ENCODE measurements at regions not wholly inside any gene's neighbourhood (a gene's known extent, or its start where the extent isn't known, plus 50 kb on each side); places are given as distances from the start of the nearest gene placed in this dataset.

DNA sequence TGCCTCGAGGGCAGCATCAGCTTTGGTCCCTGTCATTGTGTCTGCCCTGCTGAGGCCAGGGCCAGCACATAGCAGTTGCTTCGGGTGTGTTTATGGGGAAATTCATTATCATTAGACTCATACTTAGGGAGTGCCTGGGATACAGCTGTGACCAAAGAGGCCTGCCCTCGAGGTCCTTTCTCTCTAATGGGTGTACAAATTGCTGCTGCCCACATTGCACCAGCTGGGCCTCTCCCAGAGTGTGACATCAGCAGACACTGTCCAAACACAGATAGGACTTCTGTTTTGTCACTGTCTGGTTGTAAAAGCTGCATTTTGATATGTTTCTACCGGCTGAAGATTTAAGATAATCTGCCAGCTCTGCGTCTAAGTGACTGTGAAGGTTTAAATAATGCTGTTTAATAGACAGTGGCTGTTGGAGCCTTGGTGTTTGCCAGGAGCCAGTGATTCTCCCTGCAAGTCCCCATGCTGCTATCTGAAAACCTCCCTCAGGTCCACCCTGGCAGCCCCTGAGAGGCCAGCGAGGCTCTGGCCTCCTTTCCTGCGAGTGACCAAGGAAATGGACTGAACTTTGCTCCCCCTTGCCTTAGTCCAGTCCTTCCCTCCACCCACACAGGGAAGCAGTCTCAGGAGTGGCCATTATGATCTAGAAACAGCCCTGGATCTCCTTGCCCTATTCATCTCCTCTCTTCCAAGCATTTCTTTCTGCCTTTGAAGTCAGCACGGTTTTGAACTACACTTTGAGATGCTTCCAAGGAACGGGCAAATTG, 505.2 kb downstream of the TBC1D22A start:
- DNase-seq, result no peak
- Histone ChIP-seq H3K4me1 (no peaks in the 10 kb centered on the region), H3K27ac (no peak overlapping the region), H3K36me3 (no peaks in the 10 kb centered on the region), H3K9me3 (peaks cover 0 to 3% (median 0%) of the 10 kb centered on the region in 4 donors), H3K27me3 (no peaks in the 10 kb centered on the region), H3K4me3 (no peak overlapping the region)
- TF ChIP-seq POLR2AphosphoS5 (IDR thresholded peaks at IDR 0.05) (no peak), EP300 (IDR thresholded peaks at IDR 0.05) (no peak), POLR2A (IDR thresholded peaks at IDR 0.05) (no peak)
- TF ChIP-seq, protein P1, sequence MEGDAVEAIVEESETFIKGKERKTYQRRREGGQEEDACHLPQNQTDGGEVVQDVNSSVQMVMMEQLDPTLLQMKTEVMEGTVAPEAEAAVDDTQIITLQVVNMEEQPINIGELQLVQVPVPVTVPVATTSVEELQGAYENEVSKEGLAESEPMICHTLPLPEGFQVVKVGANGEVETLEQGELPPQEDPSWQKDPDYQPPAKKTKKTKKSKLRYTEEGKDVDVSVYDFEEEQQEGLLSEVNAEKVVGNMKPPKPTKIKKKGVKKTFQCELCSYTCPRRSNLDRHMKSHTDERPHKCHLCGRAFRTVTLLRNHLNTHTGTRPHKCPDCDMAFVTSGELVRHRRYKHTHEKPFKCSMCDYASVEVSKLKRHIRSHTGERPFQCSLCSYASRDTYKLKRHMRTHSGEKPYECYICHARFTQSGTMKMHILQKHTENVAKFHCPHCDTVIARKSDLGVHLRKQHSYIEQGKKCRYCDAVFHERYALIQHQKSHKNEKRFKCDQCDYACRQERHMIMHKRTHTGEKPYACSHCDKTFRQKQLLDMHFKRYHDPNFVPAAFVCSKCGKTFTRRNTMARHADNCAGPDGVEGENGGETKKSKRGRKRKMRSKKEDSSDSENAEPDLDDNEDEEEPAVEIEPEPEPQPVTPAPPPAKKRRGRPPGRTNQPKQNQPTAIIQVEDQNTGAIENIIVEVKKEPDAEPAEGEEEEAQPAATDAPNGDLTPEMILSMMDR (IDR thresholded peaks at IDR 0.05), result no peak
- intact Hi-C loops (cut with DNase I), result no loop called here
- 34 to 59% methylated on average over 9 of the region's 9 CpGs for WGBS, 2 donors

GRCh38 chr22:47266329-47266728, 503.9 kb downstream of the TBC1D22A start:
- no peaks in the 10 kb centered on the region for H3K36me3 ChIP-seq

GRCh38 chr22:47260551-47260950, 498.1 kb downstream of the TBC1D22A start:
- WGBS, 2 donors, result 56 to 74% methylated on average over 5 of the region's 5 CpGs
- H3K27ac ChIP-seq, result no peak overlapping the region
- intact Hi-C loops (cut with DNase I), result no loop called here
- H3K4me3 ChIP-seq, result no peak overlapping the region
- no peaks in the 10 kb centered on the region for H3K9me3 ChIP-seq
- no peak for DNase-seq
- TF ChIP-seq POLR2AphosphoS5 (IDR thresholded peaks at IDR 0.05) (no peak), EP300 (IDR thresholded peaks at IDR 0.05) (no peak)
- TF ChIP-seq, protein P1 (IDR thresholded peaks at IDR 0.05), result no peak
- H3K27me3 ChIP-seq, result peaks cover 0 to 7% (median 0%) of the 10 kb centered on the region in 3 donors
- no peaks in the 10 kb centered on the region for H3K36me3 ChIP-seq
- H3K4me1 ChIP-seq, result no peaks in the 10 kb centered on the region

More at GRCh38 chr22:47266329-47266728, 503.9 kb downstream of the TBC1D22A start:
- Histone ChIP-seq H3K27ac (no peak overlapping the region), H3K27me3 (no peaks in the 10 kb centered on the region), H3K4me3 (no peak overlapping the region), H3K9me3 (peaks cover 0 to 3% (median 0%) of the 10 kb centered on the region in 4 donors), H3K4me1 (no peaks in the 10 kb centered on the region)
- TF ChIP-seq, protein P1 (IDR thresholded peaks at IDR 0.05), result no peak
- no peak for TF ChIP-seq POLR2A (IDR thresholded peaks at IDR 0.05)
- DNase-seq, result no peak
- intact Hi-C loops (cut with DNase I), result no loop called here
- 88 to 91% methylated on average over 4 of the region's 4 CpGs for WGBS, 2 donors

- DNase-seq, result no peak
- peaks cover 0 to 7% (median 0%) of the 10 kb centered on the region in 3 donors for H3K27me3 ChIP-seq
- H3K9me3 ChIP-seq, result no peaks in the 10 kb centered on the region
- TF ChIP-seq, protein P1 (IDR thresholded peaks at IDR 0.05), result no peak
- TF ChIP-seq EP300 (IDR thresholded peaks at IDR 0.05) (no peak), POLR2AphosphoS5 (IDR thresholded peaks at IDR 0.05) (no peak), POLR2A (IDR thresholded peaks at IDR 0.05) (no peak)
- no peaks in the 10 kb centered on the region for H3K4me1 ChIP-seq
- 90 to 91% methylated on average over 5 of the region's 5 CpGs for WGBS, 2 donors
- H3K27ac ChIP-seq, result no peak overlapping the region
- intact Hi-C loops (cut with DNase I), result no loop called here
- no peak overlapping the region for H3K4me3 ChIP-seq
- H3K36me3 ChIP-seq, result no peaks in the 10 kb centered on the region
Measured at GRCh38 chr22:47259990-47260389, 497.5 kb downstream of the TBC1D22A start.

- intact Hi-C loops (cut with DNase I), result no loop called here
- Histone ChIP-seq H3K4me3 (no peak overlapping the region), H3K36me3 (no peaks in the 10 kb centered on the region), H3K4me1 (no peaks in the 10 kb centered on the region), H3K27me3 (peaks cover 0 to 7% (median 0%) of the 10 kb centered on the region in 3 donors), H3K9me3 (no peaks in the 10 kb centered on the region), H3K27ac (no peak overlapping the region)
- DNase-seq, result no peak
- no peak for TF ChIP-seq POLR2A (IDR thresholded peaks at IDR 0.05)
- TF ChIP-seq, protein P1 (IDR thresholded peaks at IDR 0.05), result no peak
- no peak for TF ChIP-seq POLR2AphosphoS5 (IDR thresholded peaks at IDR 0.05)
- no peak for TF ChIP-seq EP300 (IDR thresholded peaks at IDR 0.05)
- WGBS, 2 donors, result 73 to 80% methylated on average over 6 of the region's 6 CpGs
Measured at GRCh38 chr22:47259049-47259448, 496.6 kb downstream of the TBC1D22A start.
